Caco-2 (cell line): ENCODE measurements at regions not wholly inside any gene's neighbourhood (a gene's known extent, or its start where the extent isn't known, plus 50 kb on each side); places are given as distances from the start of the nearest gene placed in this dataset.

Experiments used
- BruUV-seq: library from RNA; stranded (reverse); fragments of 400-500 nt; replicated peaks from 2 replicates; lab custom pipeline; 2021; lab: Mats Ljungman, UMichigan
- CTCF ChIA-PET: fragments of 300-600 bp; sonication (Branson Sonifier 250); formaldehyde crosslinking; loops from one replicate; lab custom pipeline; 2022; ENCODE audit warnings: antibody characterized with exemption; lab: Charles Lee
- POLR2A ChIA-PET: fragments of 300-600 bp; sonication (Branson Sonifier 250); formaldehyde crosslinking; loops from one replicate; lab custom pipeline; 2022; ENCODE audit warnings: antibody characterized with exemption; lab: Charles Lee
- DNase-seq, 2 experiments: peaks; one replicate each; pipeline versions ENCODE4 v3.0.0 to v3.0.0-alpha.2; 2020 to 2022
- H3K27me3 ChIP-seq: replicated peaks from 2 replicates; pipeline ENCODE4 v1.6.0; 2011; ENCODE audit warnings: low read length; ENCODE audit not compliant: control insufficient read depth, insufficient read depth
- H3K36me3 ChIP-seq: 2 replicates; pipeline ENCODE4 v1.5.1; 2011; ENCODE audit warnings: low read length; ENCODE audit not compliant: control insufficient read depth, insufficient read depth
- H3K4me1 ChIP-seq: fragments of 250-450 bp; sonication (Bioruptor Pico); 2 replicates; pipeline ENCODE4 v1.5.1; 2020; ENCODE audit warnings: mild to moderate bottlenecking
- H3K4me3 ChIP-seq: 2 replicates; pipeline ENCODE4 v1.5.1; 2011; ENCODE audit warnings: low read depth, mild to moderate bottlenecking, control low read depth, low read length
- H3K9me3 ChIP-seq: fragments of 250-450 bp; sonication (Bioruptor Pico); 2 replicates; pipeline ENCODE4 v1.5.1; 2020; ENCODE audit warnings: mild to moderate bottlenecking, moderate library complexity
- H3K27ac Mint-ChIP-seq: one replicate; pipeline ENCODE4 v1.8.0; 2022; ENCODE audit warnings: mixed read lengths; ENCODE audit not compliant: unreplicated experiment
- H3K27me3 Mint-ChIP-seq: one replicate; pipeline ENCODE4 v1.8.0; 2022; ENCODE audit warnings: mixed read lengths; ENCODE audit not compliant: insufficient read depth, unreplicated experiment
- H3K36me3 Mint-ChIP-seq: one replicate; pipeline ENCODE4 v1.8.0; 2022; ENCODE audit warnings: mild to moderate bottlenecking, mixed read lengths; ENCODE audit not compliant: insufficient read depth, unreplicated experiment
- H3K4me1 Mint-ChIP-seq: one replicate; pipeline ENCODE4 v1.8.0; 2022; ENCODE audit warnings: low read depth, mixed read lengths; ENCODE audit not compliant: unreplicated experiment
- H3K4me3 Mint-ChIP-seq: one replicate; pipeline ENCODE4 v1.8.0; 2022; ENCODE audit warnings: mild to moderate bottlenecking, moderate library complexity, mixed read lengths; ENCODE audit not compliant: unreplicated experiment
- H3K9me3 Mint-ChIP-seq: one replicate; pipeline ENCODE4 v1.8.0; 2022; ENCODE audit warnings: mixed read lengths; ENCODE audit not compliant: unreplicated experiment
- intact Hi-C: fragments of 100-400 bp; cut with micrococcal nuclease; formaldehyde crosslinking; loops from one replicate; pipeline ENCODE4 v1.10.0; 2022; ENCODE audit not compliant: unreplicated experiment
- TF ChIP-seq, protein P1 (sequence below), 2 experiments: fragments of 200-600 bp in 1 of 2; IDR thresholded peaks; 1 replicate in 1 of 2; 2 replicates in 1 of 2; pipeline versions ENCODE4 v1.5.1 to v1.8.0; 2011 to 2022; ENCODE audit warnings: antibody characterized with exemption in 1 of 2, control low read depth in 1 of 2, inconsistent platforms in 1 of 2, low read depth in 1 of 2, low read length in 1 of 2, mild to moderate bottlenecking in 1 of 2, moderate library complexity in 1 of 2; ENCODE audit not compliant: insufficient read depth in 1 of 2, severe bottlenecking in 1 of 2, unreplicated experiment in 1 of 2

DNA sequence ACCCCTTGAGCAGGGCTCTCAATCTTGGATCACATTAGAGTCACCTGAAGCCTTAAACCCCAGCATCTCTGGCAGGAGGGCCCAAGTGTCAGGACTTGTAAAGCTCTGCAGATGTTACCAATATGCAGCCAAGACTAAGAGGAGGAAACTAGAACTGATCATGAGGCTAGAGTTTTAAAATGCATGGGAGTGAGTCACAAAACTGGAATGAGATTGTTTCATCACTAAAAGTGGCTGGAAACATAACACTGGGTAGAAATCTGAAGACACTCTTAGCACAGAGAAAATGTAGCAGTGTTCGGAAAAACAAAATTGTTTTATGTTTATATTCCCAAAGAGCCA lies 63.3 kb upstream of the GHITM start:
- Histone ChIP-seq H3K9me3 (no peaks in the 10 kb centered on the region), H3K27me3 (no peaks in the 10 kb centered on the region), H3K36me3 (no peaks in the 10 kb centered on the region), H3K4me3 (no peak overlapping the region), H3K4me1 (no peaks in the 10 kb centered on the region)
- ChIA-PET POLR2A (no interaction called here), CTCF (no interaction called here)
- no peaks in the 10 kb centered on the region for H3K9me3 Mint-ChIP-seq
- DNase-seq: no peak
- no TSS peak for BruUV-seq
- no peaks in the 10 kb centered on the region for H3K36me3 Mint-ChIP-seq
- H3K27ac Mint-ChIP-seq: no peak overlapping the region
- H3K4me3 Mint-ChIP-seq: no peak overlapping the region
- TF ChIP-seq, protein P1, sequence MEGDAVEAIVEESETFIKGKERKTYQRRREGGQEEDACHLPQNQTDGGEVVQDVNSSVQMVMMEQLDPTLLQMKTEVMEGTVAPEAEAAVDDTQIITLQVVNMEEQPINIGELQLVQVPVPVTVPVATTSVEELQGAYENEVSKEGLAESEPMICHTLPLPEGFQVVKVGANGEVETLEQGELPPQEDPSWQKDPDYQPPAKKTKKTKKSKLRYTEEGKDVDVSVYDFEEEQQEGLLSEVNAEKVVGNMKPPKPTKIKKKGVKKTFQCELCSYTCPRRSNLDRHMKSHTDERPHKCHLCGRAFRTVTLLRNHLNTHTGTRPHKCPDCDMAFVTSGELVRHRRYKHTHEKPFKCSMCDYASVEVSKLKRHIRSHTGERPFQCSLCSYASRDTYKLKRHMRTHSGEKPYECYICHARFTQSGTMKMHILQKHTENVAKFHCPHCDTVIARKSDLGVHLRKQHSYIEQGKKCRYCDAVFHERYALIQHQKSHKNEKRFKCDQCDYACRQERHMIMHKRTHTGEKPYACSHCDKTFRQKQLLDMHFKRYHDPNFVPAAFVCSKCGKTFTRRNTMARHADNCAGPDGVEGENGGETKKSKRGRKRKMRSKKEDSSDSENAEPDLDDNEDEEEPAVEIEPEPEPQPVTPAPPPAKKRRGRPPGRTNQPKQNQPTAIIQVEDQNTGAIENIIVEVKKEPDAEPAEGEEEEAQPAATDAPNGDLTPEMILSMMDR (IDR thresholded peaks at IDR 0.05; ENCODE audit: insufficient read depth in 1 of 2, low read depth in 1 of 2, low read length in 1 of 2, severe bottlenecking in 1 of 2, unreplicated experiment in 1 of 2): no peak
- intact Hi-C loops: no loop called here
- H3K27me3 Mint-ChIP-seq: no peaks in the 10 kb centered on the region
- no peaks in the 10 kb centered on the region for H3K4me1 Mint-ChIP-seq

DNA sequence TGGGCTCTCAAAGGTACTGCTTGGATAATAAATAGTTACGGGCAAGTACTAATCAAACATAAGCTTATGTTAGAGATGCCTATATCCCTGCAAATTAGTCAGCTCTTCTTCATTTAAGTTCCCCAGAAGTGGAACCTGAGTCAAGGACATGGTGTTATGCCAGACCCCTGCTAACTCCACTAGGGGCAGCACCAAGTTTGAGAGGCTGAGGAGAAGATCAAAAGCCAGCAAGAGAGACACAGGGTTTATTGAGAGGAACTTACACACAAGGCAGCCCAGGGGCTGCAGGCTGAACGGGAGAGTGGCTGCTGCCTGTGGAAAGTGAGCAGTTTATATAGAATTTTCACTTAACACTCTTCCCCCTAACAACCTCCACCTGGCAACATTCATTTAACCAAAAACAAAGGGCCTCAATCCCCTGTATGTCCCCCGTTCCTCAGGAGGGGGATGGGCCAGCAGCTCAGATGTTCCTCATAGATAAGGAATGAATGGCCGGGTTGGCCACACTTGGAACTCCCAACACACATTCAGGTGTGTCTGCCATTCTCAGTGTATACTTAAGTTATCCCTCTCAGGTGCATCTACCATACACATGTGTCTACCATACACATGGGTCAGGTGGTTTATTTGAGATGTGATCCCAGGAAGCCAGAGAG lies 62.6 kb upstream of the GHITM start:
- no peak overlapping the region for H3K4me3 Mint-ChIP-seq
- no peaks in the 10 kb centered on the region for H3K4me1 ChIP-seq
- POLR2A ChIA-PET: no interaction called here
- H3K4me3 ChIP-seq: no peak overlapping the region
- no peaks in the 10 kb centered on the region for H3K4me1 Mint-ChIP-seq
- H3K27me3 ChIP-seq: no peaks in the 10 kb centered on the region
- H3K27me3 Mint-ChIP-seq: no peaks in the 10 kb centered on the region
- no peaks in the 10 kb centered on the region for H3K36me3 ChIP-seq
- no peaks in the 10 kb centered on the region for H3K36me3 Mint-ChIP-seq
- intact Hi-C loops: no loop called here
- no peak overlapping the region for H3K27ac Mint-ChIP-seq
- H3K9me3 ChIP-seq: no peaks in the 10 kb centered on the region
- peak in 1 of 2 experiments; percentile 22 for DNase-seq
- TF ChIP-seq, protein P1 (IDR thresholded peaks at IDR 0.05; ENCODE audit: insufficient read depth in 1 of 2, low read depth in 1 of 2, low read length in 1 of 2, severe bottlenecking in 1 of 2, unreplicated experiment in 1 of 2): peak; percentile 34 to 41
- no TSS peak for BruUV-seq
- H3K9me3 Mint-ChIP-seq: no peaks in the 10 kb centered on the region
- CTCF ChIA-PET: no interaction called here

DNA sequence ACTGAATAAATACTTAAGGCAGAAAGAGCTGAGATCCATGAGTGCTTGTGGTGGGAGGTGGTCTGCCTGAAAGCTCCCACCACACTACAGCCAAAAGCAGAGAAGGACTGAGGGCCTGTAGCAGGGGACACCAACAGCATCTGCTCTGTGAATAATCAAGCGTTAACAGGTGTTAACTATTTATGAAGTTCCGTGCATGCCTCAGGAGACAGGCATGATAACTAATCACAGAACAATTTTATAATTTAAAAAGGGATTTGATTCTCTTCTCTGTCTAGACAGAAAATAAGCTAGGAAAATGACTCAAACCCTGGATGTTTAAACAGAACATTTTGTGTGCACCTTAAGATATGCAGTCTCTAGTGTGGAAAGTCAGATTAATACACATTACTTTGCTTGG lies 61.5 kb upstream of the GHITM start:
- POLR2A ChIA-PET: no interaction called here

More for the DNA sequence above, 61.5 kb upstream of the GHITM start:
- no peaks in the 10 kb centered on the region for H3K27me3 Mint-ChIP-seq
- Histone ChIP-seq H3K27me3 (no peaks in the 10 kb centered on the region), H3K4me3 (no peak overlapping the region), H3K36me3 (no peaks in the 10 kb centered on the region), H3K4me1 (no peaks in the 10 kb centered on the region), H3K9me3 (no peaks in the 10 kb centered on the region)
- TF ChIP-seq, protein P1 (IDR thresholded peaks at IDR 0.05; ENCODE audit: insufficient read depth in 1 of 2, low read depth in 1 of 2, low read length in 1 of 2, severe bottlenecking in 1 of 2, unreplicated experiment in 1 of 2): no peak
- CTCF ChIA-PET: no interaction called here
- H3K9me3 Mint-ChIP-seq: no peaks in the 10 kb centered on the region
- no peaks in the 10 kb centered on the region for H3K36me3 Mint-ChIP-seq
- intact Hi-C loops: no loop called here
- H3K4me3 Mint-ChIP-seq: no peak overlapping the region
- BruUV-seq: no TSS peak
- H3K4me1 Mint-ChIP-seq: no peaks in the 10 kb centered on the region
- H3K27ac Mint-ChIP-seq: no peak overlapping the region
- no peak for DNase-seq
